Upper lobe of right lung (tissue), 1 donor: ENCODE measurements at regions not wholly inside any gene's neighbourhood (a gene's known extent, or its start where the extent isn't known, plus 50 kb on each side); places are given as distances from the start of the nearest gene placed in this dataset.

Experiments
- ATAC-seq: fragments of 200-7000 bp; cut with Tn5 transposase; one replicate; pipeline ENCODE4 v1.9.1; 2020; ENCODE audit warnings: mild to moderate bottlenecking, moderate library complexity
- DNase-seq: peaks from one replicate; pipeline ENCODE4 v3.0.0-alpha.2; 2020
- H3K27ac ChIP-seq: fragments of 200-600 bp; one replicate; pipeline ENCODE4 v1.8.0; 2022
- H3K27me3 ChIP-seq: fragments of 200-600 bp; one replicate; pipeline ENCODE4 v1.8.0; 2022; ENCODE audit warnings: mild to moderate bottlenecking
- H3K36me3 ChIP-seq: fragments of 200-600 bp; one replicate; pipeline ENCODE4 v1.8.0; 2022
- H3K4me1 ChIP-seq: fragments of 200-600 bp; one replicate; pipeline ENCODE4 v1.8.0; 2022
- H3K4me3 ChIP-seq: fragments of 200-600 bp; one replicate; pipeline ENCODE4 v1.8.0; 2022; ENCODE audit warnings: mild to moderate bottlenecking
- H3K9me3 ChIP-seq: fragments of 200-600 bp; one replicate; pipeline ENCODE4 v1.8.0; 2022
- intact Hi-C: fragments of 100-400 bp; cut with DNase I; formaldehyde crosslinking; loops from one replicate; pipeline ENCODE4 v1.11.0; 2022
- TF ChIP-seq, protein P1 (sequence below): fragments of 200-600 bp; IDR thresholded peaks from one replicate; pipeline ENCODE4 v1.8.0; 2022; ENCODE audit warnings: antibody characterized with exemption
- donor health status: DM: no; HTN: yes; CAD: no; lungs with severe emphysema.

DNA sequence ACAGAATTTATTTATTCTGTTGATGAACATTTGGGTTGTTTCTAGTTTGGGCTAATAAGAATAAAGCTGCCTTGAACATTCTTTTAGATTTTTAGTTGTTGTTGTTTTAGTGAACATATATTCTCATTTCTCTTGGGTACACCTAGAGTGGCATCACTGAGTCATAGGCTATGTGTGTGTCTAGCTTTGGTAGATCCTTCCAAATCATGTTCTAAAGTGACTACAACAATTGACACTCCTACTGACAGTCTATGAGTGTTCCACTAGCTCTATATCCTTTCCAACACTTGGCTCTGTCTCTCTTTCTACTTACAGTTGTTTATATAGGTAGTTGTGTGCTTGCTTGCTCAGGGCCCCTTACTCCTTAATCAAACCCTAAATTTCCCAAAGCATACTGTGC is 346.0 kb upstream of the NCAM1 start:
- Histone ChIP-seq H3K36me3 (no peaks in the 10 kb centered on the region), H3K27ac (no peak overlapping the region), H3K27me3 (no peaks in the 10 kb centered on the region), H3K4me3 (no peak overlapping the region), H3K4me1 (no peaks in the 10 kb centered on the region), H3K9me3 (no peaks in the 10 kb centered on the region)
- TF ChIP-seq, protein P1, sequence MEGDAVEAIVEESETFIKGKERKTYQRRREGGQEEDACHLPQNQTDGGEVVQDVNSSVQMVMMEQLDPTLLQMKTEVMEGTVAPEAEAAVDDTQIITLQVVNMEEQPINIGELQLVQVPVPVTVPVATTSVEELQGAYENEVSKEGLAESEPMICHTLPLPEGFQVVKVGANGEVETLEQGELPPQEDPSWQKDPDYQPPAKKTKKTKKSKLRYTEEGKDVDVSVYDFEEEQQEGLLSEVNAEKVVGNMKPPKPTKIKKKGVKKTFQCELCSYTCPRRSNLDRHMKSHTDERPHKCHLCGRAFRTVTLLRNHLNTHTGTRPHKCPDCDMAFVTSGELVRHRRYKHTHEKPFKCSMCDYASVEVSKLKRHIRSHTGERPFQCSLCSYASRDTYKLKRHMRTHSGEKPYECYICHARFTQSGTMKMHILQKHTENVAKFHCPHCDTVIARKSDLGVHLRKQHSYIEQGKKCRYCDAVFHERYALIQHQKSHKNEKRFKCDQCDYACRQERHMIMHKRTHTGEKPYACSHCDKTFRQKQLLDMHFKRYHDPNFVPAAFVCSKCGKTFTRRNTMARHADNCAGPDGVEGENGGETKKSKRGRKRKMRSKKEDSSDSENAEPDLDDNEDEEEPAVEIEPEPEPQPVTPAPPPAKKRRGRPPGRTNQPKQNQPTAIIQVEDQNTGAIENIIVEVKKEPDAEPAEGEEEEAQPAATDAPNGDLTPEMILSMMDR, result no peak
- ATAC-seq (no peak), DNase-seq (no peak)
- intact Hi-C loops, result no loop called here

- H3K27ac ChIP-seq, result no peak overlapping the region
- H3K27me3 ChIP-seq, result no peaks in the 10 kb centered on the region
- DNase-seq, result no peak
- intact Hi-C loops, result no loop called here
- no peak for ATAC-seq
- no peaks in the 10 kb centered on the region for H3K4me1 ChIP-seq
- no peaks in the 10 kb centered on the region for H3K36me3 ChIP-seq
- TF ChIP-seq, protein P1, result no peak
- H3K4me3 ChIP-seq, result no peak overlapping the region
- no peaks in the 10 kb centered on the region for H3K9me3 ChIP-seq
Observed at GRCh38 chr11:112615891-112616290, 345.3 kb upstream of the NCAM1 start.

- Histone ChIP-seq H3K9me3 (no peaks in the 10 kb centered on the region), H3K4me3 (no peak overlapping the region), H3K36me3 (no peaks in the 10 kb centered on the region), H3K4me1 (no peaks in the 10 kb centered on the region), H3K27ac (no peak overlapping the region), H3K27me3 (no peaks in the 10 kb centered on the region)
- intact Hi-C loops, result no loop called here
- DNase-seq (no peak), ATAC-seq (no peak)
- TF ChIP-seq, protein P1, result no peak
Observed at GRCh38 chr11:112616327-112617097, 344.7 kb upstream of the NCAM1 start.

DNA sequence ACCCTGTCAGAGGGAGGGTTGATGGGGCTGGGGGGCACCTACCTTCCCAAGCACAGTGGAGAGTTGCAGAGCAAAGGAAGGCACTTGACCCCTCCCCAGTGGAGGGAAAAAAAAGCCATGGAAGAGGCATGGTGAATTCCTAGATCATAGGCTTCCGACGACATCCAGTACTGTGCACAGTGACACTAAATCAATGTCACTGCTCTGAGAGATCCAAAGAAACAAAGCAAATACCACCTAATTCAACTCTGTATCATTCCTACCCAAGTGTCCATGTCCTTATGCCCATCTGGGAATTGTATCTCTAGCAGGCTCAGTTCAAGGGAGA is 344.2 kb upstream of the NCAM1 start:
- Histone ChIP-seq H3K27ac (no peak overlapping the region), H3K9me3 (no peaks in the 10 kb centered on the region), H3K36me3 (no peaks in the 10 kb centered on the region), H3K4me1 (no peaks in the 10 kb centered on the region), H3K27me3 (no peaks in the 10 kb centered on the region), H3K4me3 (no peak overlapping the region)
- ATAC-seq, result no peak
- TF ChIP-seq, protein P1, result no peak
- DNase-seq, result no peak
- intact Hi-C loops, result no loop called here

DNA sequence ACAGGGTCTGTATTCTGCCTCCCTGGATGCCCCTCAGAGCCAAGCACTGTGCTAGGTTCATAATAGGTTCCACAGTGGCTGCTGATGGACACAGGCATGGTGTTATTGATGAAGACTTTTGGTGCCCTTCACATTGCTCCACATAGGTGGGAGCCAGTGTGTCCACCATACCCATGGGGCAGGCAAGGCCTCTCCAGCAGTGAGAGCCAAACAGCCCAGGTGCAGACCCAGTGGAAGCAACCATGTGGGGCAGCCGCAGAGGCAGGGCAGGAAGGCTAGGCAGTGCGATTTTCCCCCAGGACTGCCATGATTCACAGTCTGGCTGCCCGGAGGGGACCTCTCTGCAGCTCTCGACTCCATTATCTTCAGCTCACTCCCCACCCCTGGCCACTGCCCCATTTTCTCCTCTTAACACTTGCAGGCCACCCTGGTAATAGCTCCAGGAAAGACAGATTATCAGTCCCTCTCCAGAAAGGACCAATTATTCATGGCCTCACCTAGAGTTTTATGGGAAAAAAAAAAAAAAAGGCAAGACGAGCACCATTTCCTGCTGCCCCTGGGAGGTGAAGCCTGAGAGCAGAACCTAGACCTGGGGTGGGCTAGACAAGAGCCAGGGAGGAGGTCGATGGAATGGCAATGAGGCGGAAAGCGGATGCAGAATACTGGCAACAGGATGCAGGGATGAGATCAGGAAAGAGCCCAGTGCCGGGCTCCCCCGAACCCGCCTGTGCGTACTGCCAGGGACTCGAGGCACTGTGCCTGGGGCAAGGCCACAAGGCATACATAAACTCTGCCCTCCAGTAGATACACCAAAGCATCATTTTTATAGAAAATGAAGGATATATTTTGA is 343.0 kb upstream of the NCAM1 start:
- no peaks in the 10 kb centered on the region for H3K36me3 ChIP-seq
- no peaks in the 10 kb centered on the region for H3K27me3 ChIP-seq
- ATAC-seq (no peak), DNase-seq (no peak)
- no peak overlapping the region for H3K27ac ChIP-seq
- no peaks in the 10 kb centered on the region for H3K9me3 ChIP-seq
- no peak overlapping the region for H3K4me3 ChIP-seq
- no peaks in the 10 kb centered on the region for H3K4me1 ChIP-seq
- TF ChIP-seq, protein P1, result no peak
- intact Hi-C loops, result no loop called here
